ENCODE measurements at regions not wholly inside any gene's neighbourhood (a gene's known extent, or its start where the extent isn't known, plus 50 kb on each side); places are given as distances from the start of the nearest gene placed in this dataset.

- DNase-seq: no peak
Measured at GRCh38 chr4:116870686-116871085, 214.7 kb downstream of the TRAM1L1 start.

DNA sequence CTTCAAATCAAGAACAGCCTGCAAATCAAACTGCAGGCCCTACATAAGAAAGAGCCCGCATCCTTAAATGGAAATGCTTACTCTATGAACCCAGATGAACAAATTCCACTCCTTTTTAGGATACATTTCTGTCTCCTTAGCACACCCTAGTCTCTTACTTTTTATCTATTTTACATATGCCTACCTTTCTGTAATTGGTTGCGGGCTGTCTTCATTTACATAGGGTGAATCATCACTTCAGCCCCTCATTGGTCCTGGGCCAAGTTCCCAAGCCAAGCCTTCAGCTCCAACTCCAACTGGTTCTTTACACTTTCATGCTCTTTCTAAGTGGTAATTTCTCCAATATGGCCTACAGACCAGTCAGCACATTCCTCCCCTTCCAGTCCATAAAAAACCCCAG, 219.3 kb downstream of the TRAM1L1 start:
- no peak for DNase-seq

- no peak for DNase-seq
Measured at GRCh38 chr4:116862592-116862991, 222.8 kb downstream of the TRAM1L1 start.

DNA sequence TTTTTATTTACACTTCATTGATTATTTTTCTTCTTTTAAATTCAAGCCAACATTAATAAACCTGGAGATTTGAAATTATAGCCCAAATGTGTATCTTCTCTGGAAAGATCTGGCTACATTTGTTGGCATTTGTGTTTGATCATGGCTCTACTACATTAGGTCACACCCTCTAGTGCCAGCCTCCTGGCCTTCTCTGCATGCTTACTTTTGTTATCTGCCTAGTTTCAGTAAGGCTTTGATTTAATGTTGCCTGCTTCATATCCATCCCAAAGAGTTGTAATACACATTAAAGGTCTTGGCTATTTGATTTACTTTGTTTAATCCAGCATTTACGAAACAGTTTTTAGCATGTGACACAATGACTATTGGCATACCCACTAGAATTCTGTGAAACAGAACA, 224.5 kb downstream of the TRAM1L1 start:
- DNase-seq: no peak

GRCh38 chr4:116849620-116850019, 235.8 kb downstream of the TRAM1L1 start:
- no peak for DNase-seq

GRCh38 chr4:116847616-116848015, 237.8 kb downstream of the TRAM1L1 start:
- DNase-seq: no peak

DNA sequence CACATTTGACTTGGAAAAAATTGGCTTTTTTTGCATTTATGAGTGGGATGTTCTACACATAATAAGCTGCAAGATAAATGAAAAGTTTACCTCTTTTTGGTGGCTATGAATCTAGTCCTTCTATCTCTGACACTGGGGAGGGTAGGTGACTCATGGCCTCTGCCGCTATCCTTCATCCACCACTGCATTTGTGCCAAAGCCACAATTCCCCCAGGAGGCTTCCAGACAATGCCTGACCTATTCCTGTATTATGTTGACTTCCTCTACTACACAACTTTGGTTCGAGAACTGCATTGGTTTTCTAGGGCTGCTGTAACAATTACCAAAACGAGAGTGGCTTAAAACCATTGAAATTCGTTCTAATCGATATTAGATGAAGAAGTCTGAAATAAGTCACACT, 245.6 kb downstream of the TRAM1L1 start:
- no peak for DNase-seq

DNA sequence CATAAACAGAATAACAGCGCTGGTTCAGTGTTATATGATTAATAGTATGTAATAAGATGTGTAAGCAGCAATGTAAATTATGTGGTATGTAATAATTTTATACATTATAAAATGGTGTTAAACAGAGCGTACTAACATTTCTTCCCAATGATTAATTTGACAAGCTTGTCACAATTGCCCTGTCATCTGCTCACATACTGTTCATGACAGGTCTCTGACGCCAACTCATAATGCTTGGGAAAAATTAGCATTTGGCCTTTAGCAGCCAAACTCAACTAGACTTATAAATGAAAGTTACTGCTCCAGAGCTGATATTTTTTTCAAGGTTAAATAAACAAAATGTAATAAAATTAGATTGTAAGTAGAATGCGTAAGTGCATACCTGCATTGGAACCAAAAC, 246.8 kb downstream of the TRAM1L1 start:
- no peak for DNase-seq

DNA sequence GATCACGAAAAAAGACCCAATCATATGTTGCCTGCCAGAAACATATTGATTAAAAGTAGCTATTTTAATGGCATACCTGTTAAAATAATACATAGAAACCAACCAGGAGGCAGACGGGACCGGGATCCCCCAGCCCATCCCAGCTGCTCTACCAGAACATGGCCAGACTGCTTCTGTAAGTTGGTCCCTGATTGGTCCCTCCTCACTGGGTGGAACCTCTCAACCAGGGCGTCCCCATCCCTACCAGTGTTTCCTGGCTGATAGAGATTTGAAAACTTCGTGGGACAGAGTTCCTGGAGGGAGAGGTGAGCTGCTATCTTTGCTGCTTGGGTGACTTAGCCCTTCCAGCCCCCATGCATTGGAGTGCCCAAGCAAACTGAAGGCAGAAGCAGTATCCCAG, 256.2 kb downstream of the TRAM1L1 start:
- no peak for DNase-seq

DNA sequence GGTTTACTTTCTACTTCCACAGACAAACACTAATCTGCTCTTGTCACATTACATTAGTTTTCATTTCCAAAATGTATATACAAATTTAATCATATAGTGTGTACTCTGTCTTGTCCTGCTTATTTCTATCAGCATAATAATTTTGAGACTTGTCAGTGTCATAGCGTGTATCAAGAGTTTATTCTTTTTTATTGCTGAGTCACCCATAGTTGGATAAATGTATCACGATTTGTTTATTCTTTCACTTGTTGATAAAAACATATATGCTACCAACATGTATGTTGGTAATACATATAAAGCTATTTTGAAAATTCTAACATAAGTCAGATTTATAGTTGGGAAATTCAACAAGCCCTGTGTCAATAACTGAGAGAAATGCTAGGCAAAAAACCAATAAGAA, 261.2 kb downstream of the TRAM1L1 start:
- no peak for DNase-seq

DNA sequence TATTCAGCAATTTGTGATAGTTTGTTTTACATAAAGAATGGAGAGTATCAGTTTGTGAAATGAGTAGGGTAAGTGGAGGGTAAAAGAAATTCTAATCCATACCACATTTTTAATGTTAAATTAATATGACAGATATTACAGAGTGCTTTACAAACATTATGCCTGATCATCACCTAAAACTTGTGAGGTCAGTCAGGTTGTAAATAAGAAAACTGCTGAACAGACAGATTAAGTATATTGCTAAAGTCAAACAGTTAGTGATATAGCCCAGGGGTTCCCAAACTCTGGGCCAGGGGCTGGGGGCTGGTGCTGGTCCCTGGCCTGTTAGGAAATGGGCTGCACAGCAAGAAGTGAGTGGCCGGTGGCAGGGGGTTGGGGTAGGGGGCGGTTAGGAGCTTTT, 273.6 kb downstream of the TRAM1L1 start:
- no peak for DNase-seq

- DNase-seq: no peak
Measured at GRCh38 chr4:116796022-116796421, 289.4 kb downstream of the TRAM1L1 start.

DNA sequence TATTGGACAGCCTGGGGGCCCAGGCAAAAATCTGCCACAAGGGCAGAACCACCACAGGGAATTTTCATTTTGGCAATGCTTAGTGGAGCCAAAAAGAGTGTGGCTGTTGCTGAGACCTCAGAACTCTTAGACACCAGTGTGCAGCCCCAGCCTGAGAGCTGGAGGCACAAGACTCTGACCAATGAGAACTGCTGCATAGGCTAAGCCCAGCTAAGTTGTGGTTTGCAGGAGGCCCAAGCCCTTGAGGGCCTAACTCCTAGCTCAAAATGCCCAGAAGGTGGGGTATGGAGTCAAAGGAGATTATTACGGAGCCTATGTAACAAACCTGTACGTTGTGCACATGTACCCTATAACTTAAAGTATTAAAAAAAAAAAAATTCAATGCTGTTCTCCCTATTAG, 296.7 kb downstream of the TRAM1L1 start:
- DNase-seq: no peak

DNA sequence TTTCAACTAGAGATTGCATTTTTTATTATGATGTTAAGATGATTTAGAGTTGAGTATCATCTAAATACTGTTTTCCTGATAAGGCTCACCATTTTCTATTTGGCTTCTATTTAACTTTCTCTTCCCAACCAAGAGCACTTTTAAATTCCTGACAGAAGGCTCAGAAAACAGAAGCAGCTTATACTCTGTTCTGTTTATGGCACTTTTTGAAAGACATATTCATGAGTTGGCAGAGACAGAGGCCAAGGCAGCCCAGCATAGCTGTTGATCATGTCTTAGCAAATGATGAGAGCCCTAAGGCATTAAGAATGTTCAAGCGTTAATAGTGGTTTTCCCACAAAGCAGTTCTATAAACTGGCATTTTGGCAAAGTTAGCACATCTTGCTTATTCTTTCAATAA, 330.3 kb downstream of the TRAM1L1 start:
- no peak for DNase-seq

GRCh38 chr4:116752027-116752426, 333.3 kb downstream of the TRAM1L1 start:
- no peak for DNase-seq

- DNase-seq: no peak
Measured at GRCh38 chr4:116736756-116737155, 348.6 kb downstream of the TRAM1L1 start.

- no peak for DNase-seq
Measured at GRCh38 chr4:116734178-116734577, 351.2 kb downstream of the TRAM1L1 start.

DNA sequence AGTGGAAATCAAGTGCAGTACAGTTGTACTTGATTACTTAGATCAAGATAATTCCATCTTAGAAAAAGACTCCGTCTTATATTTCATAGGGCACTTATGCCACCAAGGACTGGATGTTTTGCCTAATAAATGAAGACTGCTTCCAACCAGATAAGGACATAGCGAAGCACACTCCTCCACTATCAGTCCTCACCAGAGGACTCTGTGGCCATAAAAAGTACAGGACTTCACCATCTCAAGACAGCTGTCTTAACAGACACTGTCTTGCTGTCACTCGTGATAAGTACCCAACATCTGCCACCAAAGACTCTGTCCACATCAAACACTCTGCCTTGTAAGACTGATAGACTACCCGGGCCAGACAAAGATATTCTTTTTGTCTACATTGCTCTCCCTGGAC, 352.0 kb downstream of the TRAM1L1 start:
- no peak for DNase-seq

GRCh38 chr4:116726523-116726922, 358.9 kb downstream of the TRAM1L1 start:
- DNase-seq: no peak

- no peak for DNase-seq
Measured at GRCh38 chr4:116724249-116724648, 361.1 kb downstream of the TRAM1L1 start.

DNA sequence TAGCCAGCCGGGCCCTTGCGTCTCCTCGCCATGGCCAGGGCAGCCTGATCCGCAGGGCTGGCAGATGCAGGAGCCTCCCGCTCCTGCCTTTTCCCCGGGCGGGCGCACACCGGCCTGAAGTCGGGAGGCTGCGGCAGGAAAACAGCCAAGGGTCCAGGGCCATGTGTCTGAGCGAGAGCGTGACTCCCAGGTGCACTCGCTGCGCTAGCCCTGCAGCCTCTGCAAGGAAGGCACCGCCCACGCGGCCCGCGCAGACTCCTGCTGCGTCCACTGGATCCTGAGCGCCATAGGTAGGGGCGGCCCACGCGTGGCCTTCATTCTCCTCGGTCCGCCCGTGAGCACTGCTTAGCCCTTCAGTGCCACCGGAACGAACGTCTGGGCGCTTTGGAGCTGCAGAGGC, 379.9 kb downstream of the TRAM1L1 start:
- no peak for DNase-seq

DNA sequence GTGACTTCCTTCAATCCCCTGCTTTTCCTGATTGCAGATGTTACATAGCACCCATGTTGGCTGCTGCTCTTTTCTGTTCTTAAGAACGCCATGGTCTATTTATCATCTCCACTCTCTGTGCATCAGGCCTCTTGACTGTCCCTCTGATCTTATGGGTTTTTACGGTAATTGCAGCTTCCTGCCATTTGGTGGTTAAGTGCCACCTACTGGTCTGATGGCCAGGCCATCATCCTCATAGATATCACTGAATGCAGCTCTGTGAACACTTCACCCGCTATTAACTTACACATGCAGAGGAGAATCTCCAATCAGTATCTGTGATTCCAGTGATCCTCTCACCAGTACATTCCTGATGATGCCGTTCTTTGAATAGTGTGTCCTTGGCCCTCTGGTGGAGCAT, 382.4 kb downstream of the TRAM1L1 start:
- DNase-seq: no peak

GRCh38 chr4:116688536-116688935, 396.8 kb downstream of the TRAM1L1 start:
- DNase-seq: no peak

GRCh38 chr4:116668190-116668589, 417.2 kb downstream of the TRAM1L1 start:
- no peak for DNase-seq

DNA sequence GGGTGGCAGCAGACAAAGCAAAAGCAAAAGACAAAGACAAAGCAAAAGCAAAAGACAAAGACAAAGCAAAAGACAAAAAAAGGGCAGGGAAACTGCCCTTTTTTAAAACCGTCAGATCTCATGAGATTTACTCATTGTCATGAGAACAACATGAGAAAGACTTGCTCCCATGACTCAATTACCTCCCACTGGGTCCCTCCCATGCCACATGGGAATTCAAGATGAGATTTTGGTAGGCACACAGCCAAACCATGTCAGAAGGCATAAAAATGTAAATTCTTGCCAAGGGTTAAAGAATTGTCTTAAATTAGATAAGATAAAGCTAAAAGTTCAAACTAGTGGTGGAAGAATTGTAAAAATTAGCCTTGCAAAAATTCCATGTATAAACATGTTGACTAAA, 419.7 kb downstream of the TRAM1L1 start:
- no peak for DNase-seq

DNA sequence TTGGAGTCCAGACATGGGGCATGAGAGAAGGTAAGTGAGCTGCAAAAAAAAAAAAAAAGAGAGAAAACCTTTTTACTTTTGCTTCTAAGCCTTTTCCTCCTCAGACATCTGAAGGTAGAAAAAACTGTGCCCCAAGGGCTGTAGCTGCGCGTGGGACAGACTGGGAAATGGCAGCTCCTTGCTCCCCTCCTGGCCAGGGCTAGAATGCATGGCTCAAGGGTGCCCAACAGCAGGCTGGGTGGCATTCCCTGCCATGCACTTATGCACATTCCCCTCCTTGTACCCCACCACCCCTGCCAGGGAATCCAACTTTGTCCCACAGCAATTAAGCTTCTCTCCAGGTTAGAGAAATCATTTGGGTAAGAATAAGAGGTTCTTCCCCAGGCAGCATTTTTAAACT, 421.2 kb downstream of the TRAM1L1 start:
- DNase-seq: no peak

Data from NCI-H2227 treated with DMSO at 0.1 percent for 48 hours (cell line).